ENCODE measurements at regions not wholly inside any gene's neighbourhood (a gene's known extent, or its start where the extent isn't known, plus 50 kb on each side); places are given as distances from the start of the nearest gene placed in this dataset.

- no peaks in the 10 kb centered on the region for H3K4me1 ChIP-seq
- no peak overlapping the region for H3K4me2 ChIP-seq (ENCODE audit: low read length)
- H3K9ac ChIP-seq = no peak overlapping the region
- H3K79me2 ChIP-seq = no peaks in the 10 kb centered on the region
- no peak overlapping the region for H2AFZ ChIP-seq
- H3K4me3 ChIP-seq (ENCODE audit: low read depth, low read length) = no peak overlapping the region
- H3K27me3 ChIP-seq (ENCODE audit: control insufficient read depth, insufficient read depth, low read length) = no peaks in the 10 kb centered on the region
- H3K36me3 ChIP-seq (ENCODE audit: control insufficient read depth, insufficient read depth, low read length) = no peaks in the 10 kb centered on the region
- TF ChIP-seq, protein P1, sequence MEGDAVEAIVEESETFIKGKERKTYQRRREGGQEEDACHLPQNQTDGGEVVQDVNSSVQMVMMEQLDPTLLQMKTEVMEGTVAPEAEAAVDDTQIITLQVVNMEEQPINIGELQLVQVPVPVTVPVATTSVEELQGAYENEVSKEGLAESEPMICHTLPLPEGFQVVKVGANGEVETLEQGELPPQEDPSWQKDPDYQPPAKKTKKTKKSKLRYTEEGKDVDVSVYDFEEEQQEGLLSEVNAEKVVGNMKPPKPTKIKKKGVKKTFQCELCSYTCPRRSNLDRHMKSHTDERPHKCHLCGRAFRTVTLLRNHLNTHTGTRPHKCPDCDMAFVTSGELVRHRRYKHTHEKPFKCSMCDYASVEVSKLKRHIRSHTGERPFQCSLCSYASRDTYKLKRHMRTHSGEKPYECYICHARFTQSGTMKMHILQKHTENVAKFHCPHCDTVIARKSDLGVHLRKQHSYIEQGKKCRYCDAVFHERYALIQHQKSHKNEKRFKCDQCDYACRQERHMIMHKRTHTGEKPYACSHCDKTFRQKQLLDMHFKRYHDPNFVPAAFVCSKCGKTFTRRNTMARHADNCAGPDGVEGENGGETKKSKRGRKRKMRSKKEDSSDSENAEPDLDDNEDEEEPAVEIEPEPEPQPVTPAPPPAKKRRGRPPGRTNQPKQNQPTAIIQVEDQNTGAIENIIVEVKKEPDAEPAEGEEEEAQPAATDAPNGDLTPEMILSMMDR (IDR thresholded peaks at IDR 0.05) = no peak
- H3K9me3 ChIP-seq (ENCODE audit: control insufficient read depth, low read length) = no peaks in the 10 kb centered on the region
- no peak overlapping the region for H3K27ac ChIP-seq
Observed at GRCh38 chr12:17370621-17371020, 719.4 kb downstream of the RERGL start.

- TF ChIP-seq, protein P1 (IDR thresholded peaks at IDR 0.05) = no peak
- Histone ChIP-seq H3K9ac (no peak overlapping the region), H3K79me2 (no peaks in the 10 kb centered on the region), H3K36me3 (ENCODE audit: control insufficient read depth, insufficient read depth, low read length) (no peaks in the 10 kb centered on the region), H2AFZ (no peak overlapping the region), H3K27ac (no peak overlapping the region), H3K4me1 (no peaks in the 10 kb centered on the region), H3K4me3 (ENCODE audit: low read depth, low read length) (no peak overlapping the region), H3K9me3 (ENCODE audit: control insufficient read depth, low read length) (no peaks in the 10 kb centered on the region), H3K27me3 (ENCODE audit: control insufficient read depth, insufficient read depth, low read length) (no peaks in the 10 kb centered on the region), H3K4me2 (ENCODE audit: low read length) (no peak overlapping the region)
Observed at GRCh38 chr12:17369556-17369955, 720.4 kb downstream of the RERGL start.

DNA sequence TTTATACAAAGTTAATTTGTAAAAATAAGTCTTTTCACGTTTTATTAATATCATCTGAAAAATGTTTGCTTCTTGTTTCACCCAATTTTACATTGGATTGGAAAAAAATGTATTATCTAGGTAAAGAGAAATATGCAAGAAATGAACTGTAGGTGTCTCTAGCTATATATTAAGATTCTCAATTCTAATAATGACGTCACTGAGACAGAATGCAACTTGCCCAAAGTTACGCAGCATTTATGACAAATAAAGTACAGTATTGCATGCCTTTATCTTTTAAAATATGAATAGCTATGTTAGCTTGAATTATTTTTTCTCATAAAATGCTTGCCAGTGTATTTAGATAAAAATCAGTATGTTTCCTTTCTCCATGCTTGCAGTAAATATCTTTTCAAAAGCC lies 728.8 kb downstream of the RERGL start:
- Histone ChIP-seq H3K9ac (no peak overlapping the region), H3K27me3 (ENCODE audit: control insufficient read depth, insufficient read depth, low read length) (no peaks in the 10 kb centered on the region), H3K27ac (no peak overlapping the region), H3K36me3 (ENCODE audit: control insufficient read depth, insufficient read depth, low read length) (no peaks in the 10 kb centered on the region), H3K9me3 (ENCODE audit: control insufficient read depth, low read length) (no peaks in the 10 kb centered on the region), H3K4me3 (ENCODE audit: low read depth, low read length) (no peak overlapping the region), H3K4me1 (no peaks in the 10 kb centered on the region), H3K4me2 (ENCODE audit: low read length) (no peak overlapping the region), H2AFZ (no peak overlapping the region), H3K79me2 (no peaks in the 10 kb centered on the region)
- TF ChIP-seq, protein P1 (IDR thresholded peaks at IDR 0.05) = no peak

GRCh38 chr12:17358835-17359234 lies 731.2 kb downstream of the RERGL start:
- Histone ChIP-seq H3K36me3 (ENCODE audit: control insufficient read depth, insufficient read depth, low read length) (no peaks in the 10 kb centered on the region), H3K27me3 (ENCODE audit: control insufficient read depth, insufficient read depth, low read length) (no peaks in the 10 kb centered on the region), H3K4me1 (no peaks in the 10 kb centered on the region), H3K4me2 (ENCODE audit: low read length) (no peak overlapping the region), H3K4me3 (ENCODE audit: low read depth, low read length) (no peak overlapping the region), H3K9ac (no peak overlapping the region), H3K27ac (no peak overlapping the region), H3K79me2 (no peaks in the 10 kb centered on the region), H2AFZ (no peak overlapping the region), H3K9me3 (ENCODE audit: control insufficient read depth, low read length) (no peaks in the 10 kb centered on the region)
- TF ChIP-seq, protein P1 (IDR thresholded peaks at IDR 0.05) = no peak

DNA sequence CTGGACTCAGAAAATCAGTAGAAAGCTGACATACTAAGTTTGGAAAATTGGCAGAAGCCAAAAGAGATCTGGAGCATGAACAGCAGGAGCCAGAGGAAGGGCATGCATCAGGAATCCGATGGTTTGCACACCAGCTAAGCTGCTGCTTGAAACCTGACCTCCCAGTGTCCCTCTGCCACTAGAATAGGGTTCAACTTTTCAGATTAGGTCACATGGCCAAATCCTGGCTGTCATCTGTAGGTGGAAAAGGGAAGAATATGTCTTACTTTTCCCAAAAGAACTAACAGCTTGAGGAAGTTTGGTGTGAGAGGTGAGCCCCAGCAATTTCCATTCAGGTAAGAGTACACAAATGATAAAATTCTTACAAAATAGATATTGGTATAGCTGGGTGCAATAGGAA lies 732.6 kb downstream of the RERGL start:
- no peak overlapping the region for H2AFZ ChIP-seq
- H3K4me1 ChIP-seq = no peaks in the 10 kb centered on the region
- H3K9me3 ChIP-seq (ENCODE audit: control insufficient read depth, low read length) = no peaks in the 10 kb centered on the region
- no peaks in the 10 kb centered on the region for H3K27me3 ChIP-seq (ENCODE audit: control insufficient read depth, insufficient read depth, low read length)
- H3K4me2 ChIP-seq (ENCODE audit: low read length) = no peak overlapping the region
- H3K27ac ChIP-seq = no peak overlapping the region
- H3K79me2 ChIP-seq = no peaks in the 10 kb centered on the region
- no peak overlapping the region for H3K4me3 ChIP-seq (ENCODE audit: low read depth, low read length)
- H3K36me3 ChIP-seq (ENCODE audit: control insufficient read depth, insufficient read depth, low read length) = no peaks in the 10 kb centered on the region
- TF ChIP-seq, protein P1 (IDR thresholded peaks at IDR 0.05) = no peak
- no peak overlapping the region for H3K9ac ChIP-seq

Measured in parathyroid adenoma (tissue), 2 donors.